SK-N-MC (cell line): ENCODE measurements at regions not wholly inside any gene's neighbourhood (a gene's known extent, or its start where the extent isn't known, plus 50 kb on each side); places are given as distances from the start of the nearest gene placed in this dataset.

Source experiments
- EZH2 ChIP-seq: fragments of 200-600 bp; sonication (generic); IDR thresholded peaks from one replicate; pipeline ENCODE4 v1.6.1; 2017; ENCODE audit warnings: antibody characterized with exemption
- POLR2AphosphoS5 ChIP-seq: IDR thresholded peaks from 2 replicates; pipeline ENCODE4 v1.6.1; 2012; ENCODE audit warnings: mild to moderate bottlenecking, low read depth, low read length, borderline replicate concordance

GRCh38 chr7:18407385-18407784, 88.2 kb upstream of the HDAC9 start:
- TF ChIP-seq EZH2 (no peak), POLR2AphosphoS5 (no peak)
